Endothelial cell (in vitro differentiated cells): ENCODE measurements at regions not wholly inside any gene's neighbourhood (a gene's known extent, or its start where the extent isn't known, plus 50 kb on each side); places are given as distances from the start of the nearest gene placed in this dataset.

Source experiments
- DNase-seq: peaks from one replicate; pipeline ENCODE4 v3.0.0; 2021; ENCODE audit warnings: low spot score
- H3K27ac Mint-ChIP-seq: one replicate; pipeline ENCODE4 v1.8.0; 2021; ENCODE audit warnings: mixed read lengths, inconsistent platforms; ENCODE audit not compliant: unreplicated experiment
- H3K27me3 Mint-ChIP-seq: one replicate; pipeline ENCODE4 v1.8.0; 2021; ENCODE audit warnings: mild to moderate bottlenecking, moderate library complexity, mixed read lengths, inconsistent platforms; ENCODE audit not compliant: unreplicated experiment
- H3K36me3 Mint-ChIP-seq: one replicate; pipeline ENCODE4 v1.8.0; 2021; ENCODE audit warnings: mild to moderate bottlenecking, low read depth, mixed read lengths, inconsistent platforms; ENCODE audit not compliant: unreplicated experiment
- H3K4me1 Mint-ChIP-seq: one replicate; pipeline ENCODE4 v1.8.0; 2021; ENCODE audit warnings: mild to moderate bottlenecking, mixed read lengths, inconsistent platforms; ENCODE audit not compliant: unreplicated experiment
- H3K4me3 Mint-ChIP-seq: one replicate; pipeline ENCODE4 v1.8.0; 2021; ENCODE audit warnings: mild to moderate bottlenecking, mixed read lengths, inconsistent platforms; ENCODE audit not compliant: unreplicated experiment
- H3K9me3 Mint-ChIP-seq: one replicate; pipeline ENCODE4 v1.8.0; 2021; ENCODE audit warnings: mixed read lengths, inconsistent platforms; ENCODE audit not compliant: unreplicated experiment
- TF ChIP-seq, protein P1 (sequence below): fragments of 200-600 bp; sonication (generic); IDR thresholded peaks from one replicate; pipeline ENCODE4 v1.5.0; 2021; ENCODE audit warnings: antibody characterized with exemption; ENCODE audit not compliant: unreplicated experiment

- H3K9me3 Mint-ChIP-seq, result no peaks in the 10 kb centered on the region
- no peak for DNase-seq
- H3K4me3 Mint-ChIP-seq, result no peak overlapping the region
- H3K27me3 Mint-ChIP-seq, result peaks cover 4% of the 10 kb centered on the region
- TF ChIP-seq, protein P1, sequence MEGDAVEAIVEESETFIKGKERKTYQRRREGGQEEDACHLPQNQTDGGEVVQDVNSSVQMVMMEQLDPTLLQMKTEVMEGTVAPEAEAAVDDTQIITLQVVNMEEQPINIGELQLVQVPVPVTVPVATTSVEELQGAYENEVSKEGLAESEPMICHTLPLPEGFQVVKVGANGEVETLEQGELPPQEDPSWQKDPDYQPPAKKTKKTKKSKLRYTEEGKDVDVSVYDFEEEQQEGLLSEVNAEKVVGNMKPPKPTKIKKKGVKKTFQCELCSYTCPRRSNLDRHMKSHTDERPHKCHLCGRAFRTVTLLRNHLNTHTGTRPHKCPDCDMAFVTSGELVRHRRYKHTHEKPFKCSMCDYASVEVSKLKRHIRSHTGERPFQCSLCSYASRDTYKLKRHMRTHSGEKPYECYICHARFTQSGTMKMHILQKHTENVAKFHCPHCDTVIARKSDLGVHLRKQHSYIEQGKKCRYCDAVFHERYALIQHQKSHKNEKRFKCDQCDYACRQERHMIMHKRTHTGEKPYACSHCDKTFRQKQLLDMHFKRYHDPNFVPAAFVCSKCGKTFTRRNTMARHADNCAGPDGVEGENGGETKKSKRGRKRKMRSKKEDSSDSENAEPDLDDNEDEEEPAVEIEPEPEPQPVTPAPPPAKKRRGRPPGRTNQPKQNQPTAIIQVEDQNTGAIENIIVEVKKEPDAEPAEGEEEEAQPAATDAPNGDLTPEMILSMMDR, result no peak
- H3K4me1 Mint-ChIP-seq, result no peaks in the 10 kb centered on the region
- no peak overlapping the region for H3K27ac Mint-ChIP-seq
- H3K36me3 Mint-ChIP-seq, result no peaks in the 10 kb centered on the region
Observed at GRCh38 chr20:61057443-61058121, 194.5 kb upstream of the CDH4 start.

GRCh38 chr20:61061981-61062380 lies 190.1 kb upstream of the CDH4 start:
- H3K4me1 Mint-ChIP-seq, result no peaks in the 10 kb centered on the region
- no peaks in the 10 kb centered on the region for H3K36me3 Mint-ChIP-seq
- no peaks in the 10 kb centered on the region for H3K27me3 Mint-ChIP-seq
- H3K4me3 Mint-ChIP-seq, result no peak overlapping the region
- no peak for DNase-seq
- no peaks in the 10 kb centered on the region for H3K9me3 Mint-ChIP-seq
- no peak overlapping the region for H3K27ac Mint-ChIP-seq
- TF ChIP-seq, protein P1, result no peak

DNA sequence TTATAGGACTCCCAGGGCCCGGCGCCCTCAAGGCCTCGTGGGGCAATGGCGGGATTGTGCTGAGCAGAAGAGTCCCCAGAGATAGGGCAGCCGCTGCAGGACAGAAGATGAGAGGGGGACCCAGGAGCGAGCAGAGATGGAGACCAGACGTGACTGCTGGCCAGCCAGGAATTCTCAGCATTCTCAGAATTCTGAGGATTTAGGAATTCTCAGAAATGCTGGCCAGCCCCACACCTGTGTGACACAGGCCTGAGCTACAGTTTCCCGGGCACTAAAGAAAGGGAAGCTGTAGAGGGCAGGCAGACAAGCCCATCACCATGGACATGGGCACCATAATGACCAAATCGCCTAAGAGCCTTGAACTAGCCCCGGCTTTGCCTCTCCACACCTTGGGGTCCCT lies 186.2 kb upstream of the CDH4 start:
- H3K4me3 Mint-ChIP-seq, result no peak overlapping the region
- H3K4me1 Mint-ChIP-seq, result no peaks in the 10 kb centered on the region
- TF ChIP-seq, protein P1, result no peak
- H3K9me3 Mint-ChIP-seq, result no peaks in the 10 kb centered on the region
- DNase-seq, result no peak
- H3K36me3 Mint-ChIP-seq, result no peaks in the 10 kb centered on the region
- H3K27ac Mint-ChIP-seq, result no peak overlapping the region
- no peaks in the 10 kb centered on the region for H3K27me3 Mint-ChIP-seq

DNA sequence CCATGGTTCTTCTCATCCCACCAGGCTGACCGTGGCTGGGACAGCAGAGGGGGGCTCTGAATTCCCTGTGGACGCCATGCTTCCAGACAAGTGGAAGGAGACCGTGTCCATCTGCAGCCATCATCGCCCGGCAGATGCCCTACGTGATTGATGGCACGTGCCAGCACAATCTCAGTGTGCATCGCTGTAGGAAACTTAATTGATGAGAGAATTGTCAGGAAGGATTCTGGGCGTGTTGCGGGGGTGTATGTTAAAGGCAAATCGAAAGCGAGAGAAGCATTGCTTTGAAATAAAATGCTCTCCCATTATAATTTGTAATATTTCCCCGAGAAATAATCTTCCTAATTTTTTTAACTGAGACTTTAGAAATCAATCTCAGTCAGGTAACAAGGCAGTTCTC lies 185.5 kb upstream of the CDH4 start:
- Mint-ChIP-seq H3K27ac (no peak overlapping the region), H3K9me3 (no peaks in the 10 kb centered on the region), H3K36me3 (no peaks in the 10 kb centered on the region), H3K4me1 (no peaks in the 10 kb centered on the region), H3K4me3 (no peak overlapping the region), H3K27me3 (no peaks in the 10 kb centered on the region)
- TF ChIP-seq, protein P1, result no peak
- DNase-seq, result no peak

- Mint-ChIP-seq H3K36me3 (no peaks in the 10 kb centered on the region), H3K27ac (no peak overlapping the region), H3K9me3 (no peaks in the 10 kb centered on the region), H3K27me3 (no peaks in the 10 kb centered on the region), H3K4me3 (no peak overlapping the region), H3K4me1 (no peaks in the 10 kb centered on the region)
- no peak for DNase-seq
- TF ChIP-seq, protein P1, result no peak
Observed at GRCh38 chr20:61067221-61067620, 184.8 kb upstream of the CDH4 start.
